Stimulated activated CD4-positive, alpha-beta T cell treated with anti-CD3 and anti-CD28 coated beads, Interleukin-1b, Interleukin-23, amount 100 ng/mL, for 48 hours (primary cell): ENCODE measurements at regions not wholly inside any gene's neighbourhood (a gene's known extent, or its start where the extent isn't known, plus 50 kb on each side); places are given as distances from the start of the nearest gene placed in this dataset.
"Not testable (repeated sequence)": the region's sequence is repeated elsewhere in the genome, so short reads cannot be mapped to it uniquely, and the experiment has no call there.

ENCODE experiments used
- DNase-seq: peaks from one replicate; pipeline ENCODE4 v3.0.0-alpha.2; 2020

- DNase-seq, result no peak
Measured at GRCh38 chr22:49354516-49355210, 473.0 kb downstream of the BRD1 start.

GRCh38 chr22:49353235-49353634, 474.4 kb downstream of the BRD1 start:
- no peak for DNase-seq

GRCh38 chr22:49352361-49353169, 475.1 kb downstream of the BRD1 start:
- DNase-seq, result no peak

GRCh38 chr22:49351761-49352227, 475.9 kb downstream of the BRD1 start:
- DNase-seq, result no peak

- DNase-seq, result no peak
Measured at GRCh38 chr22:49350441-49351121, 477.1 kb downstream of the BRD1 start.

- no peak for DNase-seq
Measured at GRCh38 chr22:49349841-49350381, 477.8 kb downstream of the BRD1 start.

DNA sequence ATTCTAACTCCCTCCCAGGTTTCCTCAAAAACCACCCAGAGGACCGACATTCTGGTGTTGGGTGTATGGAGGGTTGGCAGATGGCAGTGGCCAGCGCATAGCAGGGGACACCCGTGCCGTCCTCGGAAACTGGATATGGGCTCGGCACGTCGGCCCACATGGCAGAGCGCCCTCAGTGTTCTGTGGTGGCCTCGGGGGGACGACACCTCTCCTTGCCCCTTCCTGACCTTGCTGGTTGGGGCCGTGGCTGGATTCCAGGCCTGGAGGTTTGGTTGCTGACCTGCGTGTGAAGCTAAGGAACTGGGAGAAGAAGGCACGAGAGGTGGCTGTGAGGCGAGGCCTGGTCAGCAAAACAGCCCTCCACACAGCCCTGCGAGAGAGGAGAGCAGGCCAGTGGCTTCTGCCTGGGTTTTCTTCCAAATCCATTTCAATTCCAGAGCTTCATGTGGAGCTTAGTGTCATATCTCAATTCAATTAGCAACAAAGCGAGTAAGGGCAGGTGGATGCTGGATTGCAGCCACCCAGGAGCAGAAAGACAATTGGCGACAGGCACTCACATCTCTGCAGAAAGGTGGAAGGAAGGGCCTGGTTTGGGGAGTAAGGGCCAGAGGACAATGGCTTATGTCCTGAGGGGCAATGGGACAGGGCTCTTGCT, 478.4 kb downstream of the BRD1 start:
- DNase-seq, result no peak

DNA sequence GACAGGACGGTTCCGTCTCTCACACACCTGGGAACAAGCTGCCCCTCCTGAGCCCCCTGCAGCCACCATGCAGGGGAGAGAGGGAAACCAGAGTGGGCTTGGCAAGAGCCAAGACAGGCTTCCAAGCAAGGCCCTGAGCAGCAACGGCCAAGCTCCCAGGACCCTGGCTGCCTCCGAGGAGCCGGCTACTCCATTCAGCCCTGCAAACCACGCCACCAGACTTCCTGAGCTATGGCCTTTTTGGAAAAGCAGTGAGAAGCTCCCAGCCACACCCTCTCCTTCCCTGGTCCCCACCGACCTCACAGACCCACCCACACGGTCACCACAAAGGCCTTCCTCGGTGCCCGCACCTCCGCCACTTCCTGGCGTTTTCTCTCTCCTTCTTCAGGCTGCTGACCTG, 479.0 kb downstream of the BRD1 start:
- DNase-seq, result no peak

- DNase-seq, result no peak
Measured at GRCh38 chr22:49347376-49347775, 480.3 kb downstream of the BRD1 start.

GRCh38 chr22:49345896-49346295, 481.8 kb downstream of the BRD1 start:
- no peak for DNase-seq

- DNase-seq, result no peak
Measured at GRCh38 chr22:49344656-49345055, 483.0 kb downstream of the BRD1 start.

DNA sequence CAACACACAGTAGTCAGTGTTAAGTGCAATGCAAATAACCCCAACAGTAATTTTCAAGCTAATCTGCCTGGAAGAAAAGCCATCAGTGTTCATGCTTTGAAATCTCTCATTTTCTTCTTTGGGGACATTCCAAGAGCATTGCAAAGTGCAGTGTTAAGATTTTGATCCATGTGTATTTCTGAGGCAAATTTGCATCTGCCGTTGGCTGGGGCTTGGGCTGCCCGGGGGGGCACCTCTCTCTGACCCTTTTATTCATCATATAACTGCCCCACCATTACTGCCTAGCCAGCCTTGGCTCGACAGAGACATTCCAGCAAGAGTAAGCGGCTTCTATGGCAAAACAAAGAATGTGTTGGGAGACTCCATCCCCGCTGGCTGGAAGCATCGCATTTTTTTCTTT, 483.5 kb downstream of the BRD1 start:
- DNase-seq, result no peak

GRCh38 chr22:49340406-49340805, 487.3 kb downstream of the BRD1 start:
- DNase-seq, result no peak

- DNase-seq, result not testable (repeated sequence)
Measured at GRCh38 chr22:49336483-49336882, 491.2 kb downstream of the BRD1 start.

DNA sequence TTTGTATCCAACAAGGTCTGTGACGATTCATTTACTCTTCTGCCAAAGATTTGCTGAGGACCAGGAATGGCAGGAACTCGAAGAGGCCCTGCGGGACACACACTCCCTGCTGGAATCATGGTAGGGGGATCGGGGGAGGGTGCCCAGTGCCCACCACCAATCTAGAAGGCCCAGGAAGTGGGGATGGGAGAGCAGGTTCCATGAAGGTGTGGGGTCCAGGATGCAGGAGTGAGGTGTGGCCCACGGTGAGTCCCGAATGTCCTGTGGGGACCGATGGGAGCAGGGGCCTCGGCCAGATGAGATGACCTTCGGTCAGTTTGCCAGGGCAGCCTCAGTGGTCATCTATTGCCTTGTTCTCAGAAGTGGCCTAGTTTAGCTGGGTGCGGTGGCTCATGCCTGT, 492.7 kb downstream of the BRD1 start:
- no peak for DNase-seq

DNA sequence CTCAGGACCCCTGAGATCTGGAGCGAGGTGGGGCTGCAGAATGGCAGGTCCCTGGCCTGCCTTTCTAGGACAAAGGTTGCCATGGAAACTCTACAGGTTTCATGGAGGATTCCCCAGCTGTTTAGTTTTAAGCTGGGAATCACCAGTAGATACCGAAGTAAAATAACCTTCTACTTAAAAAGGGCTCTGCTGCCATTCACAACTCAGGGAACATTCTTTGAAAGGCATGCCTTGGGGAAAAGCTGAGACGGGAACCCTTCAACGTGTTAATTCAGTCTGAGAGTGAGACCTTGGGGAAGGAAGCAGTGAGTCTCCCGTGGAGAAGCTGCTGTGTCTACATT, 493.3 kb downstream of the BRD1 start:
- DNase-seq, result no peak

- no peak for DNase-seq
Measured at GRCh38 chr22:49333206-49333605, 494.5 kb downstream of the BRD1 start.

DNA sequence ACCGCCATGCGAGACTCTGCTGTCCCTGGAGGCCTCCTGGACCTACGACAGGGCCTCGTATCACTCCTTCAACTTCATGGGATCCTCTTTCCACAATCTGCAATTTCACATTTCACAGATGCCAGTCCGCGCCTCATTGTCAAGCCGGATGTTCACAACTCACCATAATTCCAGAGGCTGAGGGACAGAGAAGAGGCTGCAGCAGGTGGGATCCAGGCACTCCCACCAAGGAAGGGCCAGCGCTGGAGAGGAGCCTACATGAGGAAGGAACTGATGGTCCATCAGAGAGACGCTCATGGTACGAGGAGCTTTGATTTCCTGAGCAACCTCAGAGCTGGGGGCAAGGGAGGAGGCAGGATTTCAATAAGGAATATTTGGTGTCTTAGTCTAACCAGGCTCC, 495.0 kb downstream of the BRD1 start:
- DNase-seq, result no peak

DNA sequence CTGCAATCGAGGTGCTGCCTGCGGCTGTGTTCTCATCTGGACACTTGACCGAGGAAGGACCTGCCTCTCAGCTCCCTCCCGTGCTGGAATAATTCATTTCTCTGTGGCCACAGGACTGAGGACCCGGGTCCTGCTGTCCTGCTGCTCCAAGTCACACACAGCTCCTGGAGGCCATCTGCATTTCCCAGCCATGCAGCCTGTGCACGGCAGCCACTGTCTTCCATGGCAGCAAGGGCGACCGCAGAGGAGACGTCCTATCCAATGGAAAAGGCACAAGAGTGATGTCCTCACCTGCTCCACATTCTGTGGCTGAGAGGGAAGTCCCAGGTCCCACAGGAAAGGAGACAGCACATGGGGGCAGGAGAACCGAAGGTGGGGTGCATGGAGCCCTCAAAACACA, 495.8 kb downstream of the BRD1 start:
- no peak for DNase-seq

- DNase-seq, result no peak
Measured at GRCh38 chr22:49331223-49331815, 496.4 kb downstream of the BRD1 start.

DNA sequence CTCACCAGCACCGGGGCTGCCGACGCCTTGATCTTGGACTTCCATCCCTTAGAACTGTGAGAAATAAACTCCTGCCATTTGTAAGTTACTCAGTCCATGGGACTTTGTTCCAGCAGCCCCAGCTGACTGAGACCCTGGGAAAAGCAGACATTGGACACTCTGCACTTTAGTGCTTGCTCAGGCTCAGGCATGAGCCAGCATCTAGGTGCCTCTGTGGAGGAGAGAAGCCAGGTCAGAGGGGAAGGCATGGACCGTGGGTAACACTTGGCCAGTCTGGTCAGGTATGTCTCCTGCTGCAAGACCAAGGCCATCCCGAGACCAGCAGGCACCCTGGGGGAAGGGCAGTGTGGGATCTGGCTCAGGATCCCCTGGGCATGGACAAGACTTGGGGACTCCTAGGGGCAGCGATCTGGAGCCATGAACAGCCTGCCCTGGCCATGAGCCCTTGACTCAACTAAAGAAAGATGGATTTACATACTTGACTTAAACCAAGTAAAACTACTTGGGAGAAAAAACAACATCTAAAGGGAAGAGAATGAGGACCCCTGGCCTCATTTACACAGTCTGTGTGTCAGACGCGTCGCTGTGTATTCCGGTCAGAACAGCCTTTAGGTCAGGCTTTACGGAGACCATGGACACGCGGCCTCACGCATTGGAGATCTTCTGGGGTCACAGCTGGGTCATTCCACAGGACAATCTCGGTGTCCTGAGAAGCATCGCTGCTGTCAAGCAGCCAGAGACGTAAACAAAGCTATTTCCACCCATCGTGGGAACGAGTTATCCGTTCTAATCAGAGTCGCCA, 497.1 kb downstream of the BRD1 start:
- no peak for DNase-seq

- DNase-seq, result no peak
Measured at GRCh38 chr22:49329636-49330035, 498.0 kb downstream of the BRD1 start.
